A172 (cell line): ENCODE measurements at regions not wholly inside any gene's neighbourhood (a gene's known extent, or its start where the extent isn't known, plus 50 kb on each side); places are given as distances from the start of the nearest gene placed in this dataset.

Experiments used
- DNase-seq: peaks from one replicate; pipeline ENCODE4 v3.0.0-alpha.2; 2015; ENCODE audit warnings: low spot score

DNA sequence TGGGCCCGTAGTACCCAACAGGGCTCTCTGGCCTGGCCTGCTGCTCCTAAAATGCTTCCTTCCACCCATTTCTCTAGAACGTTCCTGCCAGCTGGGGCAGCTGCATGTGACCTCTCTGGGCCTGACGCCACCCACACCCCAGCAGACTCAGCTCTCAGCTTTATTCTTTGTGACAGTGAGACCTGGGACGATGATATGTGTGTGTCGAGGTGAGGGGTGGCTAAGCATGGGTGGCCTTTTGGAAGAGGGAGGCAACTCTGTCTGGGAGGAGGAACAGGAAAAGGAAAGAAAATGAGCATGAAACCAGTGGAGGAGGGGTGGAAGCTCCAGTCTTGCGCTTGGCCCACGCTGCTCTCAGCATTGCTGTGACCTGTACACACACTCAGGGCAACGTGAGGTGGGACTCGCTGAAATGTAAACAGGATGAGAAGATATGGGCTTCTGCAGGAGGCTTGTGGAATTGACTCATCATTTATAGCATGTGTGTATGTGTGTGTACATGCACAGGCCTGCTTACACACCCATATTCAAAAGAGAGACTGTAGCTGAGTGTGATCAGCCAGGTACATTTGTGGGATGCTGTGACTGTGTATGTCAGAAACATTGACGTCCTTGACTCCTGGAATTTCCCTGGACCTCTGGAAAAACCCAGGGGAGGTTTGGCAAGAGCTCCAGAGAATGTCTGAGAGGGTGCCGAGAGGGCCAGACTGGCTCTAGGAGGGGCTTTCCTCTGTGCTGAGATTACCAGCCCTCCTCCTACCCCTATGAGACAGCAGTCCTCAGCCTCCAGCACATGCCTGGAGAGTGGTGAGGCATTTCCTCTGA, 137.9 kb downstream of the PJA1 start:
- peak; percentile 8 for DNase-seq

DNA sequence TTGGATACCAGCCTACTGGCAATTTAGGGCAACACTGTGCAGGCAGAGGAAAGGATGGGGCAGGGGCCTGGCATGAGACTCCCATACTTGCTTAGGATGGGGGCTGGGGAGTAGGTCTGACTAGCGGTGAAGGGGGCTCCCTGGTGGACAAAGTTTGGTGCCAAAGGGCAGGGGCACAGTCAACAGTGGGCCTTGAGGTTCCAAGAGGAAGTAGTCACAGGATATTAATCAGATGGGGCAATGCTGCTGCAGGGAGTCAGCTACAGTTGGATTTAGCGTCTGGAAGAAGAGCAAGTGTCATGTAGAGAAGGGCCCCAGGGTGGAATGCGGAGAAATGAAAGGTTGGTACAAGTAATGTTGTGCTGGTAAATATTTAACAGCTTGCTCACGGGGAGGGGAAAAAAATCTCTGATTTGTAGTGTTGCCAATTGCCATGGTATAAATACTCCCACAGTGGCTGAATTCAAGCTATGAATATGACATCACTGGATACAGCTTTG, 139.4 kb downstream of the PJA1 start:
- no peak for DNase-seq

DNA sequence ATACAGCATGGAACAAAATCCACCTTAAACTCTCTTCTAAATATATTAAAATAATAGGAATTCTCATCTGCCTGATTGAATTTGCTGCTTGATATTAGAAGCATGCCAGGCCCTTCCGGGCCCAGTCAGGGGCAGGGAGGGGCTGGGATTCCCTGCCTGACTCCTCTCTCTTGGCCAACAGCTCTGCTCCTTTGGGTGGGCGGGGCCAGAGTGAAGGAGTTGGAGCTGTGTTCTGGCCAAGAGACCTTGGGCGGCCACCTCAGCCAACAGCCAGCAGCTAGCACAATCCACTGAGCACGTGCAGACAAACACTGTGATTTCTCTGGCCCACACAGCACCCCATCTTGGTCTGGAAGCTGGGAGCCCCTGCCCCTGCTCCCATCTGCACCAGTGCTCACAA, 140.3 kb downstream of the PJA1 start:
- no peak for DNase-seq

DNA sequence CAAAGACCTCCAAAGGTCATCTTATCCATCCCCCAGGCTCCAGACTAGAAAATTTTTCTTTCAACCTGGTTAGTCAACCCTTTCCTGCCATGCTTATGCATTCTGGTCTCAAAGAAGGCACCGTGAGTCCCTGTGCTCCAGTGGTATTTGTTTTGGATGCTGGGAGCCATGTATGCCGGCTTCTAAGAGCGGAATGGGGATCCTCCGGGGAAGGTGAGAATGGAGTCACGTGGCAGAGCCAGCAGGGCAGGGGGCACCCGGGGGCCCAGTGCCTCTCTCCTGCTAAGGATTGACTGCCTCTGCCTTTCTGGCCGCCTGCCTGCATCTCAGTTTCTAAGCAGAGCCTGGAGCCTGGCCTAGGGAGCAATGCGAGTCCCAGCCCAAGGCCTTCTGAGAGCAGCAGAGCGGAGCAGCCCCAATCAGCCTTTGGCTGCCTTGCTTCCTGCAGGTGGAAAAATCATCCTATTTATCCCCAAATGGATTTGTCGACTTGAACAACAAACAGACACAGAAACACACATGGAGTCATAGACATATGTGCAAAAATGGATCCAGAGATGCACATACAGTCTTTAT, 141.0 kb downstream of the PJA1 start:
- DNase-seq, result no peak

DNA sequence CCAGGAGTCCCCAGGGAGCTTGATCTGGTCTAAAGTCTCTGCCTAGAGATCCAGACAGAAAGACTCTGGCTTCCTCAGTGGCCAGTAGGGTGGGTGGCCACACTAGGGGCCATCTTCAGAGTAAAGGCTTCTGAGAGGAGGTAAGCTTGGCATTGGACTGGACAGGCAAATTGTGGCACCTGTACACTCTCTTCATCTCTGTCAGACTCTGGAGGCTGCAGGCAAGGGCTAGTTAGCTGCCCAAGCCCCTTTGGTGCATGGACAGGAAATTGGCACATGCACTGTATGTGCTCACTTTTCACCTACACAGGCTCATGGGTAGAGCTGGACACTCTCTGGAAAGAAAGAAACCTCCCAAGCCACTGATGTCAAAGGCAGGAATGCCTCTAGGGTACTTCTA, 142.8 kb downstream of the PJA1 start:
- no peak for DNase-seq

DNA sequence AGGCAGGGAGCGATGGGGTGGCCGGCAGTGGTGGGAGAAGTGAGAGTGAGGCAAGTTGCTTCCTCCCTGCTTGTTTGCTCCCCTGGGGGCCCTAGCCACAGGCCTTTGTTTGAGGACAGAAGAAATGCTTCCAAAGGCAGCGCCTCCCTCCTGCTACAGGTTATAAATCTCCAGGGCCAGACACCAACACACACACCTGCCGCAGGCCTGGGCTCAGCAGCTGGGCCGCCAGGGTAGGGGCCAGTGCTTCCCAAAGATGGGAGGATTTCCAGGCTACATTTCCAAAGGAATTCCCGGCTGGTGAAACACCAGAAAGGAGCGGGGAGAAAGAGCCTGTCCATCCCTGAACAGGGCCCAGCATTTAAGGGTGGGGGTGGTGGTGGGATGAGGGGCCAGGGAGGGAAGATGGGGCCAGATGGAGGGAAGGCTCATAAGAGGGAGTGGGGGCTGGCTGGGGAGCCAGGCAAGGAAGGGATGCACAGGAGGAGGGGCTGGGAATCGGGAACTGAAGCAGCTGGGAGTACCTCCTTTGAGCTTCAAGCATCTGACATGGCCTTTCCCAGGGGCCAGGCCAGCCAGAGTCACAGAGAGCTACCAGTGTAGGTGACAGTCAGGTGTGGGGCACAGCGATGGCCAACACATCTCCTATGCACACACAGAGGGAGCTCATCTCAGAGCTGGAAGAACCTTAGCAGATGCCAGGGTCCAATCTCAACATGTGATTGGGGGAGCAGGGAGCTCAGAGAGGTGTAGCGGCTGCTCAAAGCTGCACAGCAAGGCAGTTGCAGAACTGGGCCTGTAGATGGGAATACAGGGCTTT, 143.9 kb downstream of the PJA1 start:
- DNase-seq, result no peak

DNA sequence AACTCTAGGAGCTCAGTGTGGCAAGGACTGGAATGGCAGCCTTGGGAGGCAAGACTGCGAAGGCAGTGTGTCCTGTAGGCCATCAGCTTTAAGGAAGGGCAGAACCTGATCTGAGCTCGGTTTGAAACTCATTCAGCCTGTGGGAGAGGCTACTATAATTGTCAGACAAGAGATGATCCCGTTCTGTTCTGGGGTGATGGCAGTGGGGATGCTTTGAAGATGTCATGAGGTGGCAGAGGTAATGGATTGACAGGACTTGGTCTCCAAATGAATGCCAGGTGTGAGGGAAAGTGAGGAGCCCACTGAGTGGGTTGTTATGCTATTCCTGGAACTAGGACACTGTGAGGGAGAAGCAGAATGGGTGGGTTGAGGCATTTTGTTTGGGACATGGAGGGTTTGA, 144.9 kb downstream of the PJA1 start:
- DNase-seq, result no peak

DNA sequence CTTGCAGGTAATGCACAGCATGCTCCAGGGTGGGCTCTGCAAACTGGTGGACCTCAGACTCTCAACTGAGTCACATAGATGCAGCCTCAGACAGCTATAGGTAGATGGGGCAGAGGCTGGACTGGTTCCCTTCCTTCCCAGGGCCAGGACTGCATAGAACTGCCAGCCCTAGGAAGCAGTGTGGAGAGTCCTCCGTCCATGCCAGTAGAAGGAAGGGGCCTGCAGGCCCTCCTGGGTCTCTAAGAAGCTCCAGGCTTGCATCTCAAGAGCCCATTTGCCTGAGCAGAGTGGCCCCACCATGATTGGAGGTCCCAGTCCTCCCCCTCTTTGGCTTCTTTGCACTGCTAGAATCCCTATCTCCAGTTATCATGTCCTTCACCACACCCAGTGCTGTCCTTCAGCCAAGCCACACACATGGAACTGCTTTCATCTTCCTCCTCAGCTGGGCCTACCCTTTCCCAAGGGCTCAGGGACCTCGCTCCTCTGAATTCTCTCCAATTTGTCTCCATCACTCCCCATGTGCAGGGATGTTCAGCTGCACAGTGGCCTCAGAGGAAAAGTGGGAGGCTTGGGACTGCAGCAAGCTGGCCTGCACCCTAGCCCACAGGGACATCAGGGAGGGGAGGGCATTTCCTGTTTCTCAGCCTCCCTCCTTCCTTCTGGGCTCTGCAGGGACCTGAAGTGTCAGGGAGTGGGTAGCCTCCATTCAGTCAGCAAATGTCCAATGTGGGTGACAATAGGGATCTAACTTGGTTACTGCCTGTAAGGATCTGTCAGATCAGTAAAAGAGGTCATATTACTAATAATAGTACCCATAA, 146.0 kb downstream of the PJA1 start:
- no peak for DNase-seq

DNA sequence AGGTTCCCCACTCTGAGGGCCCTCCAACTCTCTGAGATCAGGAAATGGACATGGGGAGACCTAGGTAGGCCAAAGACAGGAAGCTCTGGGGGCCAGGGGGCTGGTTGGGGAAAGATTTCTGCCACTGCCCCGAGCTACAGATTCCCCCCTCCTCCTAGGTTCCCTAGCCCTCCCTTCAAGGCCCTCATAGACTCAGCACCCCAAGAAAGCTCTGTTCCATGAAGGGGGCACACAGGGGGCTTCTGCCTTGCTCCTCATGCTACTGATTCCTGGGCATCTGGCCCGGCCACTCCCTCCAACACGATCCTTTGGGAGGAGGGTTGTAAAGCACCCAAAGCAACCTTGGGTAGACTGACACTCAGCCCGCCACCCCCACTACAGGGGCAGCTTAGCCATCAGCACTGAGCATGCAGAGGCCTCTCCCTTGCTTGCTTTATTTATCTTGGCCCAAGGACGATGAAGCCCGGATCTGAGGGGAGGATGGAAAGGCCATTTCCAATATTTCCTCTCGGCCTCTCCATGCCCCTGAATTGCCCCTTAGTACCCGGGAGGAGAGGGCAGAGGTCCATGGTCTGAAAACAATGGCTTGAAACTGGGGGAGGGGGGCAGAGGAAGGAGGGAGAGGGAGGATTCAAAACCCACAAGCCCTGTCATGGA, 146.7 kb downstream of the PJA1 start:
- DNase-seq, result no peak

DNA sequence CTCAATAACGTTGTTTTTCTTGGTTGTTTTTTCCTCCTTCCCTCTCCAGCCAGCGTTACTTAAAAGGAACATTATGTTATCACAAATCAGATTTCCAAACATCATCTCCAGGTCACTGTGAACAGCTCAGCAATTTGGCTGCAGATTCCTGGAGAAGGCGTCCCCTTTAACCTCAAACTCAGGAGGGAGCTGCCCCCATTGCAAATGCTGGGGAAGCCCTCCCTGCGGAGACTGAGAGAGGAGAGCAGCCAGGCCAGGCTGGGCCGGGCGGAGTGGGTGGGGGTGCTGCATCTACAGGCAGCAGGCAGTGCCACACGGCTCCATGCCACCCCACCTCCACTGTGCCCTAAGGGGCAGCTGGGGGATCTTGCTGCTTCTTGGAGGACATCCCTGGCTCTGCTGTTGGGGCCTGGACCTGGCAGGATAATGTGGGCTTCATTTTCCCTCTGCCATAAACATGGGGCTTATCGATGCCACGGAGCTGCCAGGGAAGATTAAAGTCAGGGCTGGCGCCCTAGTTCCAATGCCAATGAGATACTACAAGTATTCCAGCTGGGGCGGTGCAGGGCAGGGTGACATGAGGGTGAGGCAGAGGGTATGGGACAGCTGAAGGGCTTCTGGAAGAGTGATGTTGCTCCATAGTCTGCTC, 148.8 kb downstream of the PJA1 start:
- no peak for DNase-seq

DNA sequence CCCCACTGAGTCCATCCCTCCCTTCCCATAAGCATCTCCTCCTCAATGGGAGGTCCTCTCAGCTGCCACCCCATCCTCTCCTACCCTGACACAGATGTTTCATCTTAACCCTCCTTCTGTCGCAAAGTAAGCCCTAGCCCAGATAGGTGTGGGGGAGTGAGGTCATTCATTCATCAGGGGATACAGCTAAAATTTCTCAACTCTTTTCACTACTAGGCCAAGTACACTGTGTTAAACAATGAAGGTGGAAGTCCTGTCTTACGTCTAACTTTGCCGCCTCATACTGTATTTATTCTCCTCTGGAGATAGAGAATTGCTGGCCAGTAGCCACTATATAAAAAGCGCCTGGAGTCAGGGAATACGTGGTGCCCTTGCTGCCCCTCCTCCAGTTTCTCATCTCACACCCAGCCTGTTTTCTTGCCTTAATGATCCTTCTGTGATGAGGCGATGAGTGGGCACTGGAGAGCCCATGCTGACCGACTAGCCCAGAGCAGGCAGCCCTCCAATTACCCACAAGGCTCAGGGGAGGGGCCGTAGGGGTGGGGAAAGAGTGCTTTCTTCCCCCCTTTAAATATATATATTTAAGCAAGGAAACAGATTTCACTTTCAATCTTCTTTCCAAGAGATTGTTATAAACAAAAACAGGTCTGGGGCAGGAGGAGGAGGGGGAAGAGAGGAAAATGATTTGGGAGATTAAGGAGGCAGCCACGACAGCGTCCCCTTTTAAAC, 149.5 kb downstream of the PJA1 start:
- DNase-seq, result no peak

DNA sequence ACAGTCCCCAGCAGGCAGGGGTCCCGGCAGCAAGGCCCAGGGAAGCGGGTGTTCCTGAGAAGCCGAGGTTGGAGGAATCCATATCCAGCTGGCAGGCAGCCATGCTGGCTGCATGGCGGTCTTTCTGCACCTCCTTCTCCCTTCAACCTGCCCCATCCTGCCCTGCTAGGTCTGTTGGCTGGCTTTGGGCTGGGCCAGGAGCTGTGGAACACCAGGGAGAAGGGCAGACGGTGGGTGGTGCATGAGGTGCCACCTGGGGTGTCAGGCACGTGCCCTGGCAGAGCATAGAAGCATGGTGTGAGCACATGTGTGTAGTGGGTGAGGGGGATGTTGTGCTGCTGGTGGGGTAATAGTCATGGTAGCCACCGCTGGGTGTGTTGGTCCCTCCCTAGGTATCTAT, 150.1 kb downstream of the PJA1 start:
- DNase-seq, result no peak

DNA sequence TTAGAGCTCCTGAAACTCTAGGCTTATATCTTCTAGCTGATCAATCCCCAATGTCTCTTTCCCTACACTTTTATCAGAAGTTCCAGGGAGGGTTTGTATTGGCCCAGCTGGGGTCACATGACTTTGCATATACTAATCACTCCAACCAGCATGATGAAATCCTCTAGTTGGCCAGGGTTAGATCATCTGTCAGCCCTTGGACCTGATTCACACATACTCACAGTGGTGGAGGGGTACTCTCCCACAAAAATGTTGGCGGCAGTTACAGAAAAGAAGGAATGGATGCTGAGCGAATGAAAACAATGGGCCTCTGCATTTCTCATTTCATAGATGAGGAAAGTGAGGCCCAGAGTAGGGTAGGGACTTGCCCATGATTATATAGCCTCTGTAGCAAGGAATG, 151.1 kb downstream of the PJA1 start:
- DNase-seq, result no peak

DNA sequence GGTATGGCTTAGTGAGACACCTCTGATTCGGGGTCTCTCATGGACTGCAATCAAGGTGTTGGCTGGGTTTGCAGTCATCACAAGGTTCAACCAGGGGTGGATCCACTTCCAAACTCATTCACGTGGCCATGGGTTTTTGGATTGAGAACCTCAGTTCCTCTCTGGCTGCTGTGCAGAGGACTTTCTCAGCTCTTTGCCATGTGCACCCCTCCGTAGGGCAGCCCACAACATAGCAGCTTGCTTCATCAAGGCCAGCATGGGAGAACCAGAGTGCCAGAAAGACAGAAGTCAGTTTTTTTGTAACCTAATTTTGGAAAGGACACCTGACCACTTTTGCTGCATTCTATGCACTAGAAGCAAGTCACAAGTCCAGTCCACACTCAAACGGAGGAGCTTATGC, 154.9 kb downstream of the PJA1 start:
- no peak for DNase-seq

DNA sequence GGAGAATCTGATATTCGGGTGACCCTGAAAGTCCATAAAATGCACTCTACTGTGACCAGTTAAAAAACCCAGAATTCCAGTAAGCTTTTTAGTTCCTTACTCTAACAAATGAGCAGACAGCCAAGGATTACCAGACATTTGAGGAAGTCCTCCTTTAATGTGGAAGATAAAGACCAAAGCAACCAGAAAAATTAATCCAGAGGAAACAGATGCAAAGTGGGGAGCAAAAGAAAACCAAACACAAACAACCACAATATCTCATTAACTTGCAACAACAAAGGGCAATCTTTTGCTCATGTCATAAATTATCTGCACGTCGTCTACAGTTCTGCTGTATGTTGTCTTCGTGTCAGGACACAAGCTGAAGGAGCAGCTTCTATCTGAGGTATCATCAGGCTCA, 164.4 kb downstream of the PJA1 start:
- no peak for DNase-seq

DNA sequence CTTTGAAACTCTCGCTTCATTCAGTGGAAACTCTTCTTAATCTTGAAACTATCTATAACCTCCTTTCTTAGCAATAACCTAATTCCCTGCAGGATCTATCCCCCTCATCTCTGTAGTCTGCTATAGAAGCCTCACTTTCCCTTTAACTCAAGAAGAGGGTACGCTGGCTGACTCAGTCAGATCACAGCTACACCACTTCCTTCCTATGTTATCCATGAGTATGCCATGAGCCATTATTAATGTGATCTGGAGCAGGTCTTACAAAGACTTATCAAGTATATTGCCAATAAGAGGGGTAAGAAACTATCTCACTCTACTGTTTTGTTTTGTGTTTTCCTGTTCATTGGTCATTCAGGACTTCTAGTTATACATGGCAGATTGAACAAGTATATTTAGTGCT, 165.3 kb downstream of the PJA1 start:
- DNase-seq, result no peak

DNA sequence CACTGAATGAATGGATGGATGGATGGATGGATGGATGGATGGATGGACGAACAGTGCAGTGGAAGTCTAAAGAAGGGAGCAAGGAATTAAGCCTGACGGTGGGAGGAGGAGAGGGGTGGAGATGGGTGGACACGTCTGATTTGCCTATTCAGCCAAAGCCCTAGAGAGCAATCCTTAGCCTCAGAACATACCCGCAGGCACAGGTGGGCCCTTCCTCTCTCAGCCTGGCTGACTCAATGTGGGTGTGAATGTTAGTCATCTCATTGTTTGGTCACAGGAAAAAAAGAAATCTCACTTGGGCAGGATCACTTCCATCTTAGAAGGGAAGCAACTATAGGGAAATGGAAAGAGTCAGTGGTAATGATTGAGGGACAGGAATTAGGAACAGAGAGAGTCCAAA, 165.9 kb downstream of the PJA1 start:
- DNase-seq, result peak; percentile 26

DNA sequence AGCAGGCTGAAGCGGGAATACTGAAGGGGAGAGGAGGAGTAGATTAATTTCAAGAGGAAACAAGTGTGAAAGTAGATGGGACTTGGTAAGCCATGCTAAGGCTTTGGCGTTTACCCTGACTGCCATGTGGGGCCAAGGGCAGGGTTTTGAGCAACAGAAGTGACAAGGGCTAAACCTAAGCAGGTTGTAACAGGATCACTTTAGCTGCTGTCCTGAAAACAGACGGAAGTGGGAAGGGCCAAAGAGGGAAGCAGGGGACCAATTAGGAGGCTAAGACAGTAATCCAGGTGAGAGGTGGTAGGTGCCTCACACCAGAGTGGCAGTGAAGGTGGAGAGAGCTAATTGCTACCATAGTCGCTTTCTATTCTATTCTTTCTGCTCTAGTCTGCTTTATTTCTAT, 166.5 kb downstream of the PJA1 start:
- no peak for DNase-seq

DNA sequence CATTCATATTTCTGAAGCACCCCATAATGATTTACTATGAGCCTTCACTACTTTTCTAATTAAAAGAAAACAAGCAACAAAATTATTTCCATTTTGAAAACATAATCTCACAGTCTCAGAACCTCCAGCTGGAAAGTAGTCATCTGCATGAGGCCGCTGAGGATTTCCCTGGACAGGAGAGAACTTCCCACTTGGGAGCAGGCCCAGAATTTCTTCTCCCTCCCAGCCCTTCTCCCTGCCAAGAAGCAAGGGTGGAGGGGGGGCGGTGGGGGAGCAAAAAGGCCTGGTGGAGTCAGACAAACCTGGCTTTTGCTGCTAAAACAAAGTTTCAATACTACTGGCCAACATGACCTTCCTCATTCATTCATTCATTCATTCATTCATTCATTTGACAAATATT, 167.3 kb downstream of the PJA1 start:
- no peak for DNase-seq

DNA sequence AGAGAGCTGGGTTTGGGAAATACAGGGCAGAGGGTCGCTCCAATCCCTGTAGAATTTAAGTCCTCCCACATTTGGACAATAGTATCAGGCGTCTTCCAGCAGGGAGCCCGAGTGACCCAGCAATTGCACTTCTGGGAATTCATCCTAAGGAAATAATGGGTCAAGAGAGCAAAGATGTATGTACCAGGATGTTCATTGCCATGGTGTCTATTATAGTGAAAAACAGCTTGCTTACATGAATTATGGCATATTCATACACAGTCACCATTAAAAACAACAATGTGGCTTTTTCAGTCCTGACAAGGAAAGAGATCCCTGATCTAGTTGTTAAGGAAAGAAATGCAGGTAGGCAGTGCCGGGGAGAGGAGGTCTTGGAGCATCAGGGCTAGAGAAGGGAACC, 167.7 kb downstream of the PJA1 start:
- no peak for DNase-seq
